A549 (cell line): ENCODE measurements at regions not wholly inside any gene's neighbourhood (a gene's known extent, or its start where the extent isn't known, plus 50 kb on each side); places are given as distances from the start of the nearest gene placed in this dataset.
A peak's percentile ranks its signal among the peaks of the same experiment; 100 is the strongest.

Source experiments
- ATAC-seq, 2 experiments: fragments of 200-7000 bp in 1 of 2; fragments of >200 bp in 1 of 2; cut with Nextera tagmentation in 1 of 2; cut with Tn5 transposase in 1 of 2; 3 replicates each; pipeline versions ENCODE4 v1.8.0 to v1.9.1; 2018 to 2020; ENCODE audit warnings: mild to moderate bottlenecking in 1 of 2, moderate library complexity in 1 of 2
- CTCF ChIA-PET: fragments of 300-600 bp; sonication (Branson Sonifier 250); formaldehyde crosslinking; extraction: SDS; loops from one replicate; lab custom pipeline; 2021; ENCODE audit warnings: antibody characterized with exemption, inconsistent platforms; lab: Yijun Ruan, JAX
- POLR2A ChIA-PET: fragments of 350-600 bp; formaldehyde crosslinking; extraction: SDS; loops from one replicate; lab custom pipeline; 2021; ENCODE audit warnings: antibody characterized with exemption, inconsistent platforms; lab: Yijun Ruan, JAX
- DNase-seq, 2 experiments: peaks; one replicate each; pipeline versions ENCODE4 v3.0.0 to v3.0.0-alpha.2; 2011 to 2016; ENCODE audit warnings: low read depth in 1 of 2, low spot score in 1 of 2
- FAIRE-seq: peaks from 2 replicates; lab custom pipeline; 2011; peaks lifted over from hg19 to GRCh38; lab: Jason Lieb, UNC
- H3K27ac ChIP-seq, 2 experiments: fragments of >200 bp; sonication (Bioruptor Twin); formaldehyde crosslinking; 3 replicates each; pipeline ENCODE4 v1.5.1; 2016 to 2017
- H3K4me1 ChIP-seq: fragments of >200 bp; sonication (Bioruptor Twin); formaldehyde crosslinking; 3 replicates; pipeline ENCODE4 v1.6.1; 2016
- H3K4me2 ChIP-seq: fragments of >200 bp; sonication (Bioruptor Twin); formaldehyde crosslinking; 3 replicates; pipeline ENCODE4 v1.6.1; 2016
- H3K4me3 ChIP-seq: fragments of >200 bp; sonication (Bioruptor Twin); formaldehyde crosslinking; 3 replicates; pipeline ENCODE4 v1.5.1; 2016
- H3K9me3 ChIP-seq: fragments of >200 bp; sonication (Bioruptor Twin); formaldehyde crosslinking; 3 replicates; pipeline ENCODE4 v1.6.1; 2016
- BHLHE40 ChIP-seq: IDR thresholded peaks from 2 replicates; pipeline ENCODE4 v1.6.1; 2012; ENCODE audit warnings: low read depth, low read length, inconsistent platforms
- CBX2 ChIP-seq: fragments of 200-600 bp; sonication (generic); IDR thresholded peaks from 2 replicates; pipeline ENCODE4 v1.6.1; 2016; ENCODE audit warnings: low read depth, mild to moderate bottlenecking, borderline replicate concordance
- CEBPB ChIP-seq, 2 experiments: fragments of >200 bp in 1 of 2; sonication (Bioruptor Twin) in 1 of 2; formaldehyde crosslinking in 1 of 2; IDR thresholded peaks; 2 replicates each; pipeline ENCODE4 v1.6.1; 2012 to 2016
- CHD2 ChIP-seq: fragments of 150-350 bp; IDR thresholded peaks from 2 replicates; pipeline ENCODE4 v1.6.1; 2014; ENCODE audit warnings: low read length; ENCODE audit not compliant: partially characterized antibody
- CHD4 ChIP-seq: fragments of 200-600 bp; sonication (generic); IDR thresholded peaks from 2 replicates; pipeline ENCODE4 v1.6.1; 2016; ENCODE audit warnings: antibody characterized with exemption, mild to moderate bottlenecking, borderline replicate concordance
- CTCF ChIP-seq: fragments of >200 bp; sonication (Bioruptor Twin); formaldehyde crosslinking; IDR thresholded peaks from 3 replicates; pipeline ENCODE4 v1.5.1; 2016
- EHMT2 ChIP-seq: fragments of 200-600 bp; sonication (generic); IDR thresholded peaks from 2 replicates; pipeline ENCODE4 v1.6.1; 2016; ENCODE audit warnings: antibody characterized with exemption, low read depth, mild to moderate bottlenecking, moderate library complexity
- EP300 ChIP-seq, 2 experiments: fragments of >200 bp; sonication (Bioruptor Twin); formaldehyde crosslinking; IDR thresholded peaks; 2 replicates in 1 of 2; 3 replicates in 1 of 2; pipeline ENCODE4 v1.6.1; 2016 to 2017
- FOSL2 ChIP-seq, 2 experiments: fragments of 450-650 bp in 1 of 2; fragments of >200 bp in 1 of 2; sonication (Bioruptor Twin) in 1 of 2; formaldehyde crosslinking; IDR thresholded peaks; 2 replicates each; pipeline versions ENCODE4 v1.5.0 to v1.6.1; 2016 to 2020; ENCODE audit warnings: mild to moderate bottlenecking in 1 of 2, moderate library complexity in 1 of 2
- FOXS1 ChIP-seq: fragments of 250-450 bp; sonication (Bioruptor Pico); IDR thresholded peaks from 2 replicates; pipeline ENCODE4 v1.5.0; 2020; ENCODE audit warnings: mild to moderate bottlenecking, moderate library complexity
- GATA3 ChIP-seq: IDR thresholded peaks from 2 replicates; pipeline ENCODE4 v1.6.1; 2012; ENCODE audit warnings: borderline replicate concordance
- HOXB5 ChIP-seq: fragments of 250-450 bp; sonication (Bioruptor Pico); IDR thresholded peaks from 2 replicates; pipeline ENCODE4 v1.5.0; 2020; ENCODE audit warnings: mild to moderate bottlenecking, moderate library complexity
- KDM1A ChIP-seq: fragments of 200-600 bp; sonication (generic); IDR thresholded peaks from 2 replicates; pipeline ENCODE4 v1.6.1; 2016; ENCODE audit warnings: low read depth, mild to moderate bottlenecking
- MAX ChIP-seq: IDR thresholded peaks from 2 replicates; pipeline ENCODE4 v1.6.1; 2012
- MYC ChIP-seq: IDR thresholded peaks from 2 replicates; pipeline ENCODE4 v1.6.1; 2012; ENCODE audit warnings: mild to moderate bottlenecking, inconsistent platforms, low read length, improper control_type of control experiment, borderline replicate concordance
- PBX3 ChIP-seq: IDR thresholded peaks from 2 replicates; pipeline ENCODE4 v1.6.1; 2012
- POLR2AphosphoS2 ChIP-seq: conservative IDR thresholded peaks from 2 replicates; pipeline ENCODE4 v1.6.1; 2012; ENCODE audit warnings: low read length, improper control_type of control experiment, inconsistent platforms
- RCOR1 ChIP-seq: fragments of 150-350 bp; IDR thresholded peaks from 2 replicates; pipeline ENCODE4 v1.6.1; 2014; ENCODE audit warnings: antibody characterized with exemption, low read length, low read depth
- REST ChIP-seq: fragments of 200-600 bp; sonication (generic); IDR thresholded peaks from 2 replicates; pipeline ENCODE4 v1.6.1; 2016; ENCODE audit warnings: antibody characterized with exemption, mild to moderate bottlenecking, moderate library complexity
- SREBF2 ChIP-seq: fragments of 450-650 bp; IDR thresholded peaks from 2 replicates; pipeline ENCODE4 v1.6.1; 2014; ENCODE audit warnings: mild to moderate bottlenecking, moderate library complexity
- USF2 ChIP-seq: fragments of 450-650 bp; IDR thresholded peaks from 2 replicates; pipeline ENCODE4 v1.6.1; 2014; ENCODE audit warnings: antibody characterized with exemption
- ZFP36 ChIP-seq: fragments of 450-650 bp; IDR thresholded peaks from 2 replicates; pipeline ENCODE4 v1.6.1; 2014; ENCODE audit warnings: borderline replicate concordance; ENCODE audit not compliant: partially characterized antibody
- ZNF302 ChIP-seq: fragments of 250-450 bp; sonication (Bioruptor Pico); IDR thresholded peaks from 2 replicates; pipeline ENCODE4 v1.9.0; 2021; ENCODE audit warnings: inconsistent platforms, mild to moderate bottlenecking, moderate library complexity
- ZSCAN20 ChIP-seq: fragments of 250-450 bp; sonication (Bioruptor Pico); IDR thresholded peaks from 2 replicates; pipeline ENCODE4 v1.8.0; 2022; ENCODE audit warnings: mild to moderate bottlenecking, moderate library complexity
- WGBS: methylation state at CpG from one replicate; pipeline ENCODE4 v1.1.6; 2017; ENCODE audit errors: missing lambda C conversion rate; 5-methylcytosine and 5-hydroxymethylcytosine counted together

GRCh38 chrX:42955349-42955748, 177.4 kb upstream of the PPP1R2C start:
- no peak for TF ChIP-seq CBX2
- TF ChIP-seq POLR2AphosphoS2 = no peak
- no peak for TF ChIP-seq KDM1A
- no peak for TF ChIP-seq HOXB5 (CRISPR knock-in tag)
- no peak for TF ChIP-seq FOSL2 (IDR thresholded peaks at IDR 0.05)
- TF ChIP-seq FOSL2 (CRISPR knock-in tag; IDR thresholded peaks at IDR 0.05) = no peak
- TF ChIP-seq RCOR1 = no peak
- no peak for TF ChIP-seq ZNF302
- TF ChIP-seq MYC = no peak
- no peak for TF ChIP-seq USF2
- TF ChIP-seq ZFP36 = no peak
- no peak for TF ChIP-seq MAX
- TF ChIP-seq GATA3 = no peak
- TF ChIP-seq PBX3 = no peak
- no peak for TF ChIP-seq CTCF
- H3K9me3 ChIP-seq = no peaks in the 10 kb centered on the region
- no peak for DNase-seq
- ChIA-PET POLR2A (no interaction called here), CTCF (interaction anchor here (0.8 kb wide), 2 partner anchors 12 to 230 kb away, joined by 3 read pairs; no protein-coding TSS in a partner anchor)
- H3K4me2 ChIP-seq = no peak overlapping the region
- H3K27ac ChIP-seq = no peak overlapping the region
- no peaks in the 10 kb centered on the region for H3K4me1 ChIP-seq
- no peak overlapping the region for H3K4me3 ChIP-seq
- 13% methylated on average over 2 of the region's 2 CpGs for WGBS
- no peak for ATAC-seq
- no peak for FAIRE-seq

- no peak overlapping the region for H3K4me2 ChIP-seq
- no peaks in the 10 kb centered on the region for H3K4me1 ChIP-seq
- POLR2A ChIA-PET = no interaction called here
- H3K4me3 ChIP-seq = no peak overlapping the region
- 6% methylated on average over 2 of the region's 2 CpGs for WGBS
- ATAC-seq (no peak), FAIRE-seq (peak; percentile 61)
- H3K9me3 ChIP-seq = no peaks in the 10 kb centered on the region
- H3K27ac ChIP-seq = no peak overlapping the region
- TF ChIP-seq CHD4 (no peak), ZSCAN20 (CRISPR knock-in tag) (no peak), BHLHE40 (no peak), CEBPB (IDR thresholded peaks at IDR 0.05) (no peak), EHMT2 (no peak), REST (no peak), EP300 (IDR thresholded peaks at IDR 0.05) (no peak), FOXS1 (CRISPR knock-in tag) (no peak), SREBF2 (no peak), CHD2 (no peak)
- TF ChIP-seq, all 56 proteins: peak for 0
- CTCF ChIA-PET = interaction anchor here (1.2 kb wide), 1 partner anchor 12 kb away, joined by 3 read pairs; no protein-coding TSS in a partner anchor
- DNase-seq = no peak
These were observed 189.8 kb upstream of the PPP1R2C start for GRCh38 chrX:42967681-42968300.
